NCI-H1092 treated with DMSO at 0.1 percent for 48 hours (cell line): ENCODE measurements at regions not wholly inside any gene's neighbourhood (a gene's known extent, or its start where the extent isn't known, plus 50 kb on each side); places are given as distances from the start of the nearest gene placed in this dataset.

ENCODE experiments used
- DNase-seq: peaks from one replicate; lab custom pipeline; 2025; lab: John Stamatoyannopoulos, UW

- DNase-seq, result no peak
Measured at GRCh38 chr9:106657926-106658325, 205.0 kb upstream of the ZNF462 start.

- DNase-seq, result no peak
Measured at GRCh38 chr9:106668534-106668933, 194.4 kb upstream of the ZNF462 start.

- no peak for DNase-seq
Measured at GRCh38 chr9:106669835-106670234, 193.1 kb upstream of the ZNF462 start.

- no peak for DNase-seq
Measured at GRCh38 chr9:106670418-106670817, 192.5 kb upstream of the ZNF462 start.

- DNase-seq, result no peak
Measured at GRCh38 chr9:106675780-106676179, 187.2 kb upstream of the ZNF462 start.

- no peak for DNase-seq
Measured at GRCh38 chr9:106677374-106677773, 185.6 kb upstream of the ZNF462 start.

- no peak for DNase-seq
Measured at GRCh38 chr9:106677830-106678229, 185.1 kb upstream of the ZNF462 start.

GRCh38 chr9:106678273-106678672 is 184.7 kb upstream of the ZNF462 start:
- no peak for DNase-seq

GRCh38 chr9:106682420-106682819 is 180.5 kb upstream of the ZNF462 start:
- no peak for DNase-seq

GRCh38 chr9:106683454-106683853 is 179.5 kb upstream of the ZNF462 start:
- no peak for DNase-seq

GRCh38 chr9:106684940-106685695 is 177.8 kb upstream of the ZNF462 start:
- DNase-seq, result no peak

- no peak for DNase-seq
Measured at GRCh38 chr9:106689089-106689488, 173.9 kb upstream of the ZNF462 start.

- no peak for DNase-seq
Measured at GRCh38 chr9:106691627-106692026, 171.3 kb upstream of the ZNF462 start.

- DNase-seq, result no peak
Measured at GRCh38 chr9:106693558-106693957, 169.4 kb upstream of the ZNF462 start.

- DNase-seq, result no peak
Measured at GRCh38 chr9:106696804-106697203, 166.2 kb upstream of the ZNF462 start.

GRCh38 chr9:106697390-106697749 is 165.6 kb upstream of the ZNF462 start:
- peak; percentile 60 for DNase-seq

GRCh38 chr9:106697750-106698502 is 165.0 kb upstream of the ZNF462 start:
- DNase-seq, result peak; percentile 90

GRCh38 chr9:106700676-106701075 is 162.3 kb upstream of the ZNF462 start:
- no peak for DNase-seq

GRCh38 chr9:106701611-106702010 is 161.4 kb upstream of the ZNF462 start:
- no peak for DNase-seq

GRCh38 chr9:106704056-106704615 is 158.8 kb upstream of the ZNF462 start:
- DNase-seq, result no peak

GRCh38 chr9:106707291-106707690 is 155.7 kb upstream of the ZNF462 start:
- DNase-seq, result no peak

GRCh38 chr9:106707738-106708474 is 155.1 kb upstream of the ZNF462 start:
- DNase-seq, result no peak
